ENCODE measurements at regions not wholly inside any gene's neighbourhood (a gene's known extent, or its start where the extent isn't known, plus 50 kb on each side); places are given as distances from the start of the nearest gene placed in this dataset.
"Not testable (repeated sequence)": the region's sequence is repeated elsewhere in the genome, so short reads cannot be mapped to it uniquely, and the experiment has no call there.

DNA sequence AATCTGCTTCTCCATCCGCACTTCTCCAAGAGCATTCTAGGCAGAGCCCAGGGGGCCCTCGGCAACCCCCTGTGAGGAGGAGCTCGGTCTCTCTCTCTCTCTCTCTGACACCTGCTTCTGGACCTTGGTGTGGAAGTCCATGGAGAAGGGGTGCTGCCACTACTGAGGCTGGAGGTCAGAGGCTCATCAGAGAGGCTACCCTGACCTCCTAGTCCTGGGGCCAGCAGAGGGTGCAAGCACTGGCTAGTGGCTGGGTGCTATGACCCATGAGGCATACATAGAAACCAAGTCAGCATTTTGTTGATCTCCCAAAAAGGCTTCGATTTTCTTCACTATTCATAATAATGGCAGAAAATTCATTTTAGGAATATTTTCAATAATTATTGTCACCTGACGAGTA, 94.0 kb downstream of the NAPG start:
- H3K36me3 ChIP-seq (ENCODE audit: control insufficient read depth in 2 of 4, insufficient read depth in 4 of 4, low read length in 3 of 4); H3K4me1 ChIP-seq (replicated peaks in 1 of 4; ENCODE audit: control insufficient read depth in 3 of 4, insufficient read depth in 4 of 4, low read length in 3 of 4); H4K8ac ChIP-seq (ENCODE audit: extremely low read depth, insufficient read depth, low read length); FAIRE-seq; H2BK12ac ChIP-seq (ENCODE audit: low read depth, low read length); H3K79me2 ChIP-seq (ENCODE audit: control insufficient read depth in 1 of 2, insufficient read depth in 2 of 2, low read length in 2 of 2); H4K5ac ChIP-seq (ENCODE audit: insufficient read length, low read depth, low read length); H3K18ac ChIP-seq (ENCODE audit: extremely low read depth, low read length); H3K79me1 ChIP-seq (ENCODE audit: low read depth, low read length); H3K27me3 ChIP-seq (replicated peaks in 1 of 4; ENCODE audit: control insufficient read depth in 3 of 4, extremely low read depth in 1 of 4, insufficient read depth in 3 of 4, low read length in 3 of 4); H3K4me3 ChIP-seq (ENCODE audit: extremely low read depth in 1 of 4, insufficient read depth in 2 of 4, low read depth in 3 of 4, low read length in 4 of 4); H3K14ac ChIP-seq (ENCODE audit: insufficient read length); H2BK120ac ChIP-seq (replicated peaks; ENCODE audit: low read depth, low read length); H4K91ac ChIP-seq (replicated peaks; ENCODE audit: insufficient read length, low read length); CTCF ChIA-PET (ENCODE audit: partially characterized antibody); H2BK5ac ChIP-seq (ENCODE audit: low read depth, low read length); H3K27ac ChIP-seq (ENCODE audit: low read depth, low read length); H3K23me2 ChIP-seq (ENCODE audit: low read depth, low read length); H3K4me2 ChIP-seq (ENCODE audit: insufficient read depth in 1 of 2, low read depth in 2 of 2, low read length in 2 of 2); H3K9ac ChIP-seq (replicated peaks in 1 of 4; ENCODE audit: extremely low read depth in 1 of 4, low read depth in 3 of 4, low read length in 3 of 4); H2AK5ac ChIP-seq (ENCODE audit: low read depth, low read length); H3K23ac ChIP-seq (ENCODE audit: insufficient read length); H3K56ac ChIP-seq (replicated peaks; ENCODE audit: insufficient read length, low read depth, low read length); H2BK15ac ChIP-seq (ENCODE audit: low read length); H2AFZ ChIP-seq (ENCODE audit: low read length); POLR2A ChIA-PET (ENCODE audit: partially characterized antibody); H2BK20ac ChIP-seq (ENCODE audit: low read length); H3K9me3 ChIP-seq (ENCODE audit: insufficient read depth in 2 of 2, low read depth in 1 of 2, low read length in 1 of 2); H4K20me1 ChIP-seq (replicated peaks in 1 of 2; ENCODE audit: control insufficient read depth in 1 of 2, insufficient read depth in 2 of 2, low read length in 2 of 2); DNase-seq (ENCODE audit: low read depth in 1 of 2, low spot score in 2 of 2); H3K4ac ChIP-seq (replicated peaks; ENCODE audit: insufficient read length, low read depth, low read length): not testable (repeated sequence)
- WGBS, 2 experiments (ENCODE audit: extremely low coverage in 1 of 2, insufficient coverage in 1 of 2, insufficient read length in 1 of 2, insufficient replicate concordance in 2 of 2, low coverage in 1 of 2, low lambda C conversion rate in 2 of 2, missing lambda C conversion rate in 1 of 2), result 92% methylated on average over 5 of the region's 5 CpGs; no CpG with 5 or more reads in 1 of the 2 experiments
